ENCODE measurements at regions not wholly inside any gene's neighbourhood (a gene's known extent, or its start where the extent isn't known, plus 50 kb on each side); places are given as distances from the start of the nearest gene placed in this dataset.
"Not testable (repeated sequence)": the region's sequence is repeated elsewhere in the genome, so short reads cannot be mapped to it uniquely, and the experiment has no call there.

DNA sequence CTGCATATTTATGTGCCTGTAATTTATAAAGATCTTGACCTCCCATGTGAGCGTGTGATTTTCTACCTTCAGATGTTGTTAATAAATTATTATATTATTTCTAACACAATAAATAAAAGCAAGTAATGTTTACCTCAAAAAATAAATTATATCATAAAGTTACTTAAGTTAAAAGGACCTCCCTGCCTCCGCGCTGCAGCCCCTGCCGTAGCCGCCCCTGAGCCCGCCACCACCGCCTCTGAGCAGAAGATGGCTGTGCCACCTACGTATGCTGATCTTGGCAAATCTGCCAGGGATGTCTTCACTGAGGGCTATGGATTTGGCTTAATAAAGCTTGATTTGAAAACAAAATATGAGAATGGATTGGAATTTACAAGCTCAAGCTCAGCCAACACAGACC, 119.6 kb upstream of the BRWD3 start:
- H3K4me3 Mint-ChIP-seq, result no peak overlapping the region
- intact Hi-C loops (cut with micrococcal nuclease), result no loop called here
- no peak for DNase-seq (ENCODE audit: low spot score)
- no peaks in the 10 kb centered on the region for H3K36me3 Mint-ChIP-seq (ENCODE audit: low read depth)
- peaks cover 7% of the 10 kb centered on the region for H3K9me3 Mint-ChIP-seq
- no peak overlapping the region for H3K27ac Mint-ChIP-seq
- no peaks in the 10 kb centered on the region for H3K4me1 Mint-ChIP-seq (ENCODE audit: low read depth)
- H3K27me3 Mint-ChIP-seq (ENCODE audit: insufficient read depth), result no peaks in the 10 kb centered on the region

DNA sequence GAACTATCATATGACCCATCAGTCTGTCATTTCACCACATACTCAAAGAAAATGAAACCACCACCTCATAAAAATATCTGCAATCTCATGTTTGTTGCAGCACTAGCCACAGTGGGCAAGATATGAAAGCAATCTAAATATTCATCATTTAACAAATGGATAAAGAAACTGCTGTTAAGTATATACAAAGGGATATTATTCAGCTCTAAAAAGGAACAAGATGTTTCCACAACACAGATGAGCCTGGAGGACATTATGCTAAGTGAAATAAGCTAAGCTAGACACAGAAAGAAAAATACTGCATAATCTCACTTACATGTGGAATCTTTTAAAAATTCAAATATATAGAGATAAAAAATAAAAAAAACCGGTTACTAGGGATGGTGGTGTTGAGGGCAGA, 108.2 kb upstream of the BRWD3 start:
- H3K27ac Mint-ChIP-seq, result no peak overlapping the region
- intact Hi-C loops (cut with micrococcal nuclease), result no loop called here
- H3K9me3 Mint-ChIP-seq, result peaks cover 5% of the 10 kb centered on the region
- DNase-seq (ENCODE audit: low spot score), result no peak
- H3K4me3 Mint-ChIP-seq, result no peak overlapping the region
- H3K36me3 Mint-ChIP-seq (ENCODE audit: low read depth), result no peaks in the 10 kb centered on the region
- H3K4me1 Mint-ChIP-seq (ENCODE audit: low read depth), result no peaks in the 10 kb centered on the region
- peaks cover 2% of the 10 kb centered on the region for H3K27me3 Mint-ChIP-seq (ENCODE audit: insufficient read depth)

DNA sequence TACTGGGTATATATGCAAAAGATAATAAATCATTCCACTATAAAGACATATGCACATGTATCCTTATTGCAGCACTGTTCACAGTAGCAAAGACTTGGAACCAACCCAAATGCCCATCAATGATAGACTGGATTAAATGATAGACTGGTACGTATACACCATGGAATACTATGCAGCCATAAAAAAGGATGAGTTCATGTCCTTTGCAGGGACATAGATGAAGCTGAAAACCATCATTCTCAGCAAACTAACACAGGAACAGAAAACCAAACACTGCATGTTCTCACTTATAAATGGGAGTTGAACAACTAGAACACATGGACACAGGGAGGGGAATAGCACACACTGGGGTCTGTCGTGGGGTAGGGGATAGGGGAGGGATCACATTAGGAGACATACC, 102.7 kb upstream of the BRWD3 start:
- H3K27me3 Mint-ChIP-seq (ENCODE audit: insufficient read depth); H3K4me1 Mint-ChIP-seq (ENCODE audit: low read depth); H3K4me3 Mint-ChIP-seq; H3K36me3 Mint-ChIP-seq (ENCODE audit: low read depth); DNase-seq (ENCODE audit: low spot score); intact Hi-C loops (cut with micrococcal nuclease); H3K27ac Mint-ChIP-seq; H3K9me3 Mint-ChIP-seq: not testable (repeated sequence)

DNA sequence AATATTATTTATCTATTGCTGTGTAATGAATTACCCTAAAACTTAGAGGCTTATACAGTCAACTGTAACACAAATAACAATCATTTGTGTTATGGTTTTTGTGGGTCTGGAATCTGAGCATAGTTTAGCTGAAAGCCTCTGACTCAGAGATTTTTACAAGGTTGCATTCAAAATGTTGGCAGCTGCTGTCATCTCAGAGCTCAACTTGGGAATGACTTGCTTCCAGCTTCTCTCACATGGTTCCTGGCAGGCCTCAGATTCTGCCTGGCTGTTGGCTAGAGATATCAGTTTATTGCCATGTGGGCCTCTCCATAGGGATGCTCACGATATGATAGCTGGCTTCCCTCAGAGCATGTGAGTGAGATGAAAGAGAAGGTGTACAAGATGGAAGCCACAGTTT, 70.2 kb upstream of the BRWD3 start:
- intact Hi-C loops (cut with micrococcal nuclease), result no loop called here
- no peak overlapping the region for H3K27ac Mint-ChIP-seq
- H3K9me3 Mint-ChIP-seq, result no peaks in the 10 kb centered on the region
- H3K4me3 Mint-ChIP-seq, result no peak overlapping the region
- no peaks in the 10 kb centered on the region for H3K36me3 Mint-ChIP-seq (ENCODE audit: low read depth)
- DNase-seq (ENCODE audit: low spot score), result no peak
- H3K4me1 Mint-ChIP-seq (ENCODE audit: low read depth), result no peaks in the 10 kb centered on the region
- no peaks in the 10 kb centered on the region for H3K27me3 Mint-ChIP-seq (ENCODE audit: insufficient read depth)

DNA sequence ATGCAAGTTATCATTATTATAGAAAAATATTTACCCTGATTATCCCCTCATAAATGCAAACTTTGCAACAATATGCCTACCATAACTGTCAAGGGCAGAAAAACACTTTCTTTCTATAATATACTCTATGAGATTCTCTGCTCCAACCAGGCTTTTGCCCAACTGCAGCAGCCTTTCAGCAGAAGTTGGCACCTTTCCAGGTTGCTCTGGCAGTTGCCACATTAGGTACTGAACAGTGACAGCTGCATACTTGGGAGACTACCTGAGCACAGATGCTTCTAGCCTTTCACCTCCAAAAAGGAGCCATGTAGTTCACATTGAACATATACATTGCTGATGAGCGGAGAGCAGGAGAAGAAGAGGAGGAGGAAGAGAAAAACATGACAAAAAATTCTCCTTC, 69.5 kb upstream of the BRWD3 start:
- Mint-ChIP-seq H3K9me3 (no peaks in the 10 kb centered on the region), H3K4me3 (no peak overlapping the region), H3K4me1 (ENCODE audit: low read depth) (no peaks in the 10 kb centered on the region), H3K36me3 (ENCODE audit: low read depth) (no peaks in the 10 kb centered on the region), H3K27me3 (ENCODE audit: insufficient read depth) (no peaks in the 10 kb centered on the region), H3K27ac (no peak overlapping the region)
- no peak for DNase-seq (ENCODE audit: low spot score)
- intact Hi-C loops (cut with micrococcal nuclease), result no loop called here

DNA sequence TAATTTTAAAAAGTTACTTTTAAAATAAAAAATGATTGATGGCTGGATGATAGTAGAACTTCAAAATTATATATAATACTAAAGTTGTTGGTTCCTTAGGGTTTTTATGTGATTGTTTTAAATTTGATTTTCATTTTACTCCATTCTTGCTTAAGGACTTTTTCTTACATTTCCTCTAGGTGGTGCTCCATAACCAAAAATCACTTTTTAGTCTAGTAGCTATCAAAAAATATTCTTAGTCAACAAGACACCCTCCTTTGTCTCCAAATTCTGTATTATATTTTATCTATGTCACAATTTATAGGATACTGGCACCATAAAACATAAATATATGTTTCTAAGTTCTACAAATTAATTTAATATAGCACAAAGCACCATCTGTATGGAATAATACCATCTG, 67.2 kb upstream of the BRWD3 start:
- Mint-ChIP-seq H3K27ac (no peak overlapping the region), H3K36me3 (ENCODE audit: low read depth) (no peaks in the 10 kb centered on the region), H3K9me3 (no peaks in the 10 kb centered on the region), H3K4me3 (no peak overlapping the region), H3K4me1 (ENCODE audit: low read depth) (no peaks in the 10 kb centered on the region), H3K27me3 (ENCODE audit: insufficient read depth) (no peaks in the 10 kb centered on the region)
- DNase-seq (ENCODE audit: low spot score), result no peak
- intact Hi-C loops (cut with micrococcal nuclease), result loop anchor here (2.0 kb wide), 2 partner anchors 244 to 500 kb away; no protein-coding TSS in a partner anchor
